DND-41 (cell line): ENCODE measurements at regions not wholly inside any gene's neighbourhood (a gene's known extent, or its start where the extent isn't known, plus 50 kb on each side); places are given as distances from the start of the nearest gene placed in this dataset.

Source experiments
- ATAC-seq: fragments of 200-7000 bp; cut with Tn5 transposase; 3 replicates; pipeline ENCODE4 v1.9.1; 2021; ENCODE audit warnings: low read depth; ENCODE audit not compliant: insufficient read depth
- DNase-seq: peaks from one replicate; pipeline ENCODE4 v3.0.0-alpha.2; 2020
- H2AFZ ChIP-seq: 2 replicates; pipeline ENCODE4 v1.6.0; 2012; ENCODE audit warnings: low read depth, low read length
- H3K27ac ChIP-seq: 2 replicates; pipeline ENCODE4 v1.5.1; 2012; ENCODE audit warnings: low read length, inconsistent platforms
- H3K27me3 ChIP-seq: fragments of 200-600 bp; sonication (generic); 2 replicates; pipeline ENCODE4 v1.6.0; 2012; ENCODE audit warnings: low read length, mild to moderate bottlenecking, inconsistent platforms; ENCODE audit not compliant: insufficient read depth, poor library complexity
- H3K36me3 ChIP-seq: 2 replicates; pipeline ENCODE4 v1.5.1; 2012; ENCODE audit warnings: low read length, inconsistent platforms; ENCODE audit not compliant: insufficient read depth
- H3K4me1 ChIP-seq: 2 replicates; pipeline ENCODE4 v1.5.1; 2012; ENCODE audit warnings: mild to moderate bottlenecking, low read length; ENCODE audit not compliant: insufficient read depth
- H3K4me2 ChIP-seq: 2 replicates; pipeline ENCODE4 v1.6.0; 2012; ENCODE audit warnings: mild to moderate bottlenecking, moderate library complexity, low read length, inconsistent platforms; ENCODE audit not compliant: insufficient read depth
- H3K4me3 ChIP-seq, 2 experiments: fragments of 200-600 bp in 1 of 2; shearing (Covaris generic) in 1 of 2; 2 replicates each; pipeline ENCODE4 v1.5.1; 2012 to 2016; ENCODE audit warnings: inconsistent platforms in 2 of 2, low read length in 2 of 2, mild to moderate bottlenecking in 2 of 2, low read depth in 1 of 2, moderate library complexity in 1 of 2
- H3K79me2 ChIP-seq: 2 replicates; pipeline ENCODE4 v1.6.0; 2012; ENCODE audit warnings: low read length, inconsistent platforms; ENCODE audit not compliant: insufficient read depth
- H3K9ac ChIP-seq: 2 replicates; pipeline ENCODE4 v1.6.0; 2012; ENCODE audit warnings: low read depth, mild to moderate bottlenecking, inconsistent platforms, low read length, moderate library complexity
- H3K9me3 ChIP-seq: 2 replicates; pipeline ENCODE4 v1.5.1; 2012; ENCODE audit warnings: low read length, moderate library complexity, mild to moderate bottlenecking, inconsistent platforms; ENCODE audit not compliant: insufficient read depth, severe bottlenecking
- H4K20me1 ChIP-seq: 2 replicates; pipeline ENCODE4 v1.6.0; 2012; ENCODE audit warnings: low read length; ENCODE audit not compliant: insufficient read depth
- EZH2 ChIP-seq: IDR thresholded peaks from 3 replicates; pipeline ENCODE4 v1.6.1; 2012; ENCODE audit warnings: borderline replicate concordance, low read depth, mild to moderate bottlenecking, moderate library complexity, low read length, inconsistent platforms; ENCODE audit not compliant: severe bottlenecking
- TF ChIP-seq, protein P1 (sequence below): IDR thresholded peaks from 2 replicates; pipeline ENCODE4 v1.5.1; 2012; ENCODE audit warnings: borderline replicate concordance, low read length, moderate library complexity, mild to moderate bottlenecking; ENCODE audit not compliant: poor library complexity, severe bottlenecking; ENCODE audit errors: extremely low read depth

- Histone ChIP-seq H3K27ac (no peak overlapping the region), H3K4me2 (no peak overlapping the region)
- no peak for TF ChIP-seq EZH2
- TF ChIP-seq, protein P1, sequence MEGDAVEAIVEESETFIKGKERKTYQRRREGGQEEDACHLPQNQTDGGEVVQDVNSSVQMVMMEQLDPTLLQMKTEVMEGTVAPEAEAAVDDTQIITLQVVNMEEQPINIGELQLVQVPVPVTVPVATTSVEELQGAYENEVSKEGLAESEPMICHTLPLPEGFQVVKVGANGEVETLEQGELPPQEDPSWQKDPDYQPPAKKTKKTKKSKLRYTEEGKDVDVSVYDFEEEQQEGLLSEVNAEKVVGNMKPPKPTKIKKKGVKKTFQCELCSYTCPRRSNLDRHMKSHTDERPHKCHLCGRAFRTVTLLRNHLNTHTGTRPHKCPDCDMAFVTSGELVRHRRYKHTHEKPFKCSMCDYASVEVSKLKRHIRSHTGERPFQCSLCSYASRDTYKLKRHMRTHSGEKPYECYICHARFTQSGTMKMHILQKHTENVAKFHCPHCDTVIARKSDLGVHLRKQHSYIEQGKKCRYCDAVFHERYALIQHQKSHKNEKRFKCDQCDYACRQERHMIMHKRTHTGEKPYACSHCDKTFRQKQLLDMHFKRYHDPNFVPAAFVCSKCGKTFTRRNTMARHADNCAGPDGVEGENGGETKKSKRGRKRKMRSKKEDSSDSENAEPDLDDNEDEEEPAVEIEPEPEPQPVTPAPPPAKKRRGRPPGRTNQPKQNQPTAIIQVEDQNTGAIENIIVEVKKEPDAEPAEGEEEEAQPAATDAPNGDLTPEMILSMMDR = no peak
Observed at GRCh38 chr17:53971361-53971760, 148.6 kb downstream of the KIF2B start.

GRCh38 chr17:53979991-53980390 lies 157.3 kb downstream of the KIF2B start:
- ATAC-seq (no peak), DNase-seq (no peak)
- H3K4me3 ChIP-seq = no peak overlapping the region
- no peaks in the 10 kb centered on the region for H4K20me1 ChIP-seq
- no peaks in the 10 kb centered on the region for H3K4me1 ChIP-seq
- H3K9ac ChIP-seq = no peak overlapping the region
- H2AFZ ChIP-seq = no peak overlapping the region
- H3K79me2 ChIP-seq = no peaks in the 10 kb centered on the region
- no peak for TF ChIP-seq EZH2
- TF ChIP-seq, protein P1 = no peak
- H3K9me3 ChIP-seq = no peaks in the 10 kb centered on the region
- H3K27ac ChIP-seq = no peak overlapping the region
- H3K4me2 ChIP-seq = no peak overlapping the region
- H3K27me3 ChIP-seq = no peaks in the 10 kb centered on the region
- H3K36me3 ChIP-seq = no peaks in the 10 kb centered on the region

More at GRCh38 chr17:53971361-53971760, 148.6 kb downstream of the KIF2B start:
- Histone ChIP-seq H3K27me3 (no peaks in the 10 kb centered on the region), H4K20me1 (no peaks in the 10 kb centered on the region), H3K79me2 (no peaks in the 10 kb centered on the region), H3K9ac (no peak overlapping the region), H3K36me3 (no peaks in the 10 kb centered on the region), H3K4me3 (no peak overlapping the region), H2AFZ (no peak overlapping the region), H3K9me3 (no peaks in the 10 kb centered on the region), H3K4me1 (no peaks in the 10 kb centered on the region)
- no peak for ATAC-seq
- DNase-seq = no peak

DNA sequence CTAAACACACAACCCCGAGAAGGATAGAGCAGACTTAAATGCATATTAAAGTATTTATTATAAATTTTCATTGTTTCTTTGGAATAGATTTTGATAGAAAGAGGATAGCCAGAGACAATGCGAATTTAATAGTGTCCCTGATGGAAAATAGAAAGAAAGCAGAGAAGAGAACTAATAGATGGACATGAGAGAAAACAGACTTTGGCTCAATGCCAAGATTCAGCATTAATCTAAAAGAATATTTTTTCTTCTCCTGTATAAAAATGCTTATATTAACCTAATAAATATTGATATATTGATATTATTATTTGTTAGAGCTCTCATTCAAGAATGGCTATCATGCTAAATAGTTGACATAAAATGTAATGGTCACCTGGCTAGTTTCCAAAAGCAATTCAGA lies 173.4 kb downstream of the KIF2B start:
- no peak for TF ChIP-seq EZH2
- TF ChIP-seq, protein P1 = no peak
- Histone ChIP-seq H3K4me3 (no peak overlapping the region), H4K20me1 (no peaks in the 10 kb centered on the region), H3K9ac (no peak overlapping the region), H3K79me2 (no peaks in the 10 kb centered on the region), H3K4me1 (no peaks in the 10 kb centered on the region), H3K4me2 (no peak overlapping the region), H3K36me3 (no peaks in the 10 kb centered on the region), H3K27me3 (no peaks in the 10 kb centered on the region), H2AFZ (no peak overlapping the region), H3K9me3 (no peaks in the 10 kb centered on the region), H3K27ac (no peak overlapping the region)
- ATAC-seq = no peak
- DNase-seq = no peak

DNA sequence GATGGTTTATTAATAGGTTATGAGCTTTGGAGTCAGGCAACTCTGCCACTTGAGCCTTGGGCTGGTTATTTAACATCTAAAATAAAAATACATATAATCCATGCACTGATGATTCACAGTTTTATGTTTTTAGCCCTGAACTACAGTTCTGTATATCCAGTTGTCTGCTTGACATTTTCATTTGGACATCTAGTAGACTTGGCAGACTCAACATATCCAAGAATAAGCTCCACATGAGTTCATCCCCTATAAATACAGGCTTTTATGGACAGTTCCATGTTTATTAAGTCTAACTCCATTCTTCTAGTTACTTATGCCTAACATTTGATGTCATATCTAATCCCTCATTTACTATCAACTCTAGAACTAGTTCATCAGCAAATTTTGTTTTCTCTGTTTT lies 174.2 kb downstream of the KIF2B start:
- Histone ChIP-seq H3K4me3 (no peak overlapping the region), H3K4me2 (no peak overlapping the region), H3K27me3 (no peaks in the 10 kb centered on the region), H2AFZ (no peak overlapping the region), H3K27ac (no peak overlapping the region), H4K20me1 (no peaks in the 10 kb centered on the region), H3K9ac (no peak overlapping the region), H3K9me3 (no peaks in the 10 kb centered on the region), H3K36me3 (no peaks in the 10 kb centered on the region), H3K4me1 (no peaks in the 10 kb centered on the region), H3K79me2 (no peaks in the 10 kb centered on the region)
- TF ChIP-seq, protein P1 = no peak
- TF ChIP-seq EZH2 = no peak
- DNase-seq (no peak), ATAC-seq (no peak)
